H4 (cell line): ENCODE measurements at regions not wholly inside any gene's neighbourhood (a gene's known extent, or its start where the extent isn't known, plus 50 kb on each side); places are given as distances from the start of the nearest gene placed in this dataset.
"Not testable (repeated sequence)": the region's sequence is repeated elsewhere in the genome, so short reads cannot be mapped to it uniquely, and the experiment has no call there.

ENCODE experiments used
- DNase-seq: peaks from one replicate; pipeline ENCODE4 v3.0.0-alpha.2; 2015; ENCODE audit warnings: low spot score

GRCh38 chr10:52540479-52540984, 226.5 kb downstream of the DKK1 start:
- DNase-seq = no peak

- no peak for DNase-seq
These were observed 227.0 kb downstream of the DKK1 start for GRCh38 chr10:52541006-52541473.

- DNase-seq = no peak
These were observed 228.8 kb downstream of the DKK1 start for GRCh38 chr10:52542906-52543305.

GRCh38 chr10:52551046-52551445, 221.5 kb downstream of the MBL2 start:
- no peak for DNase-seq

- no peak for DNase-seq
These were observed 214.5 kb downstream of the MBL2 start for GRCh38 chr10:52558090-52558489.

GRCh38 chr10:52561322-52561721, 211.3 kb downstream of the MBL2 start:
- DNase-seq = no peak

- no peak for DNase-seq
These were observed 209.2 kb downstream of the MBL2 start for GRCh38 chr10:52563360-52563759.

- peak; percentile 38 for DNase-seq
These were observed 205.9 kb downstream of the MBL2 start for GRCh38 chr10:52566471-52567246.

- DNase-seq = no peak
These were observed 205.4 kb downstream of the MBL2 start for GRCh38 chr10:52567247-52567580.

- DNase-seq = no peak
These were observed 204.3 kb downstream of the MBL2 start for GRCh38 chr10:52568309-52568708.

- DNase-seq = no peak
These were observed 202.1 kb downstream of the MBL2 start for GRCh38 chr10:52570490-52570889.

- DNase-seq = no peak
These were observed 201.6 kb downstream of the MBL2 start for GRCh38 chr10:52571018-52571417.

- no peak for DNase-seq
These were observed 200.9 kb downstream of the MBL2 start for GRCh38 chr10:52571516-52572182.

GRCh38 chr10:52573347-52573746, 199.2 kb downstream of the MBL2 start:
- no peak for DNase-seq

GRCh38 chr10:52574697-52575096, 197.9 kb downstream of the MBL2 start:
- DNase-seq = no peak

- no peak for DNase-seq
These were observed 195.5 kb downstream of the MBL2 start for GRCh38 chr10:52577047-52577446.

GRCh38 chr10:52578871-52579405, 193.6 kb downstream of the MBL2 start:
- DNase-seq = peak; percentile 55

- DNase-seq = not testable (repeated sequence)
These were observed 190.9 kb downstream of the MBL2 start for GRCh38 chr10:52581636-52582035.

- no peak for DNase-seq
These were observed 189.2 kb downstream of the MBL2 start for GRCh38 chr10:52583336-52583735.

GRCh38 chr10:52586710-52587109, 185.9 kb downstream of the MBL2 start:
- no peak for DNase-seq

- no peak for DNase-seq
These were observed 175.3 kb downstream of the MBL2 start for GRCh38 chr10:52597189-52597863.

- no peak for DNase-seq
These were observed 173.6 kb downstream of the MBL2 start for GRCh38 chr10:52598936-52599335.
